ENCODE measurements at regions not wholly inside any gene's neighbourhood (a gene's known extent, or its start where the extent isn't known, plus 50 kb on each side); places are given as distances from the start of the nearest gene placed in this dataset.

DNA sequence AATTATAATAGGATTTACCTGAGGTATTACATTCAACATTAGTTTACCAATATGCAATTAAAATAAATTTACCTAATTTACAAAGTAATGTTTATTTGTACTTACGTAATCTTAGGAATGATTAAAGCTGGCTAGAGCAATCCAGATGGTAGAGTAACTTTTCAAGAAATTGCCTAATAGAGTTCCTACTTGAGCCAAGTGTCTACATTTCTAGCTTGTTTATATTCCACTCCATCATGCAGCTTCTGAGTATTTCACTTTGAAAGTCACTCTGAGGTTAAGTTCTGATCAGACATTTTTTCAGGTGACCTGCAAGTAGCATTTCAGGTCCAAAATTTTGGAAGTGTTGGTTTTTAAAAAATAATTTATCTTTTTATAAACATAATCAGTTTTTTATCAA, 1080.7 kb downstream of the TRHDE start:
- TF ChIP-seq, protein P1, sequence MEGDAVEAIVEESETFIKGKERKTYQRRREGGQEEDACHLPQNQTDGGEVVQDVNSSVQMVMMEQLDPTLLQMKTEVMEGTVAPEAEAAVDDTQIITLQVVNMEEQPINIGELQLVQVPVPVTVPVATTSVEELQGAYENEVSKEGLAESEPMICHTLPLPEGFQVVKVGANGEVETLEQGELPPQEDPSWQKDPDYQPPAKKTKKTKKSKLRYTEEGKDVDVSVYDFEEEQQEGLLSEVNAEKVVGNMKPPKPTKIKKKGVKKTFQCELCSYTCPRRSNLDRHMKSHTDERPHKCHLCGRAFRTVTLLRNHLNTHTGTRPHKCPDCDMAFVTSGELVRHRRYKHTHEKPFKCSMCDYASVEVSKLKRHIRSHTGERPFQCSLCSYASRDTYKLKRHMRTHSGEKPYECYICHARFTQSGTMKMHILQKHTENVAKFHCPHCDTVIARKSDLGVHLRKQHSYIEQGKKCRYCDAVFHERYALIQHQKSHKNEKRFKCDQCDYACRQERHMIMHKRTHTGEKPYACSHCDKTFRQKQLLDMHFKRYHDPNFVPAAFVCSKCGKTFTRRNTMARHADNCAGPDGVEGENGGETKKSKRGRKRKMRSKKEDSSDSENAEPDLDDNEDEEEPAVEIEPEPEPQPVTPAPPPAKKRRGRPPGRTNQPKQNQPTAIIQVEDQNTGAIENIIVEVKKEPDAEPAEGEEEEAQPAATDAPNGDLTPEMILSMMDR (IDR thresholded peaks at IDR 0.05; ENCODE audit: low read length), result no peak
- TF ChIP-seq EZH2 (IDR thresholded peaks at IDR 0.05; ENCODE audit: borderline replicate concordance, low read length), result no peak

Data from OCI-LY1 (cell line).